ENCODE measurements at regions not wholly inside any gene's neighbourhood (a gene's known extent, or its start where the extent isn't known, plus 50 kb on each side); places are given as distances from the start of the nearest gene placed in this dataset.
"Not testable (repeated sequence)": the region's sequence is repeated elsewhere in the genome, so short reads cannot be mapped to it uniquely, and the experiment has no call there.

- DNase-seq (ENCODE audit: low spot score) = no peak
Observed at GRCh38 chr3:115204475-115204874, 57.4 kb upstream of the ZBTB20 start.

- DNase-seq (ENCODE audit: low spot score) = no peak
Observed at GRCh38 chr3:115208066-115208750, 61.1 kb upstream of the ZBTB20 start.

- no peak for DNase-seq (ENCODE audit: low spot score)
Observed at GRCh38 chr3:115211810-115212492, 64.9 kb upstream of the ZBTB20 start.

GRCh38 chr3:115212615-115213014 lies 65.5 kb upstream of the ZBTB20 start:
- no peak for DNase-seq (ENCODE audit: low spot score)

GRCh38 chr3:115213052-115213451 lies 66.0 kb upstream of the ZBTB20 start:
- DNase-seq (ENCODE audit: low spot score) = not testable (repeated sequence)

GRCh38 chr3:115217292-115217677 lies 70.2 kb upstream of the ZBTB20 start:
- DNase-seq (ENCODE audit: low spot score) = no peak

- DNase-seq (ENCODE audit: low spot score) = peak; percentile 67
Observed at GRCh38 chr3:115217678-115218451, 70.8 kb upstream of the ZBTB20 start.

GRCh38 chr3:115218859-115219258 lies 71.8 kb upstream of the ZBTB20 start:
- no peak for DNase-seq (ENCODE audit: low spot score)

- DNase-seq (ENCODE audit: low spot score) = no peak
Observed at GRCh38 chr3:115224687-115225086, 77.6 kb upstream of the ZBTB20 start.

- DNase-seq (ENCODE audit: low spot score) = no peak
Observed at GRCh38 chr3:115226844-115227445, 79.9 kb upstream of the ZBTB20 start.

- DNase-seq (ENCODE audit: low spot score) = no peak
Observed at GRCh38 chr3:115227461-115227860, 80.4 kb upstream of the ZBTB20 start.

GRCh38 chr3:115228266-115228665 lies 81.2 kb upstream of the ZBTB20 start:
- no peak for DNase-seq (ENCODE audit: low spot score)

GRCh38 chr3:115232167-115232566 lies 85.1 kb upstream of the ZBTB20 start:
- no peak for DNase-seq (ENCODE audit: low spot score)

- no peak for DNase-seq (ENCODE audit: low spot score)
Observed at GRCh38 chr3:115233021-115233420, 85.9 kb upstream of the ZBTB20 start.

GRCh38 chr3:115236496-115236895 lies 89.4 kb upstream of the ZBTB20 start:
- no peak for DNase-seq (ENCODE audit: low spot score)

- DNase-seq (ENCODE audit: low spot score) = no peak
Observed at GRCh38 chr3:115239717-115240116, 92.6 kb upstream of the ZBTB20 start.

- no peak for DNase-seq (ENCODE audit: low spot score)
Observed at GRCh38 chr3:115244350-115244749, 97.3 kb upstream of the ZBTB20 start.

GRCh38 chr3:115245438-115245837 lies 98.3 kb upstream of the ZBTB20 start:
- no peak for DNase-seq (ENCODE audit: low spot score)

- DNase-seq (ENCODE audit: low spot score) = no peak
Observed at GRCh38 chr3:115245899-115246298, 98.8 kb upstream of the ZBTB20 start.

- no peak for DNase-seq (ENCODE audit: low spot score)
Observed at GRCh38 chr3:115246461-115247020, 99.5 kb upstream of the ZBTB20 start.

- DNase-seq (ENCODE audit: low spot score) = no peak
Observed at GRCh38 chr3:115248274-115248673, 101.2 kb upstream of the ZBTB20 start.

GRCh38 chr3:115251509-115251908 lies 104.4 kb upstream of the ZBTB20 start:
- DNase-seq (ENCODE audit: low spot score) = no peak

All from NAMALWA (cell line).